OCI-LY3 (cell line): ENCODE measurements at regions not wholly inside any gene's neighbourhood (a gene's known extent, or its start where the extent isn't known, plus 50 kb on each side); places are given as distances from the start of the nearest gene placed in this dataset.

Experiments used
- CTCF ChIP-seq: fragments of 200-600, 300-600 bp; sonication (generic); IDR thresholded peaks from 2 replicates; pipeline ENCODE4 v1.5.1; 2014; ENCODE audit warnings: antibody characterized with exemption, low read length, low read depth
- EZH2phosphoT487 ChIP-seq: fragments of 200-600 bp; shearing (Covaris generic); IDR thresholded peaks from 2 replicates; pipeline ENCODE4 v1.6.1; 2018; ENCODE audit warnings: antibody characterized with exemption, mixed run types, low read depth

GRCh38 chr4:19803406-19803805 lies 448.3 kb upstream of the SLIT2 start:
- no peak for TF ChIP-seq CTCF
- TF ChIP-seq EZH2phosphoT487 = no peak
